Type B pancreatic cell (in vitro differentiated cells): ENCODE measurements at regions not wholly inside any gene's neighbourhood (a gene's known extent, or its start where the extent isn't known, plus 50 kb on each side); places are given as distances from the start of the nearest gene placed in this dataset.

Source experiments
- DNase-seq: peaks from one replicate; pipeline ENCODE4 v3.0.0; 2021; ENCODE audit warnings: mixed read lengths; ENCODE audit not compliant: unreplicated experiment; ENCODE audit errors: extremely low spot score
- H3K27ac Mint-ChIP-seq: 2 replicates; pipeline ENCODE4 v1.8.0; 2021; ENCODE audit warnings: mild to moderate bottlenecking, mixed read lengths
- H3K27me3 Mint-ChIP-seq: 2 replicates; pipeline ENCODE4 v1.8.0; 2021; ENCODE audit warnings: mixed read lengths
- H3K36me3 Mint-ChIP-seq: 2 replicates; pipeline ENCODE4 v1.8.0; 2021; ENCODE audit warnings: mixed read lengths
- H3K4me1 Mint-ChIP-seq: one replicate; pipeline ENCODE4 v1.8.0; 2021; ENCODE audit warnings: mixed read lengths; ENCODE audit not compliant: unreplicated experiment
- H3K4me3 Mint-ChIP-seq: 2 replicates; pipeline ENCODE4 v1.8.0; 2021; ENCODE audit warnings: mild to moderate bottlenecking, mixed read lengths
- H3K9me3 Mint-ChIP-seq: 2 replicates; pipeline ENCODE4 v1.8.0; 2021; ENCODE audit warnings: mixed read lengths
- TF ChIP-seq, protein P1 (sequence below): fragments of 200-600 bp; sonication (generic); conservative IDR thresholded peaks from 2 replicates; pipeline ENCODE4 v1.5.0; 2021; ENCODE audit warnings: antibody characterized with exemption, mild to moderate bottlenecking

DNA sequence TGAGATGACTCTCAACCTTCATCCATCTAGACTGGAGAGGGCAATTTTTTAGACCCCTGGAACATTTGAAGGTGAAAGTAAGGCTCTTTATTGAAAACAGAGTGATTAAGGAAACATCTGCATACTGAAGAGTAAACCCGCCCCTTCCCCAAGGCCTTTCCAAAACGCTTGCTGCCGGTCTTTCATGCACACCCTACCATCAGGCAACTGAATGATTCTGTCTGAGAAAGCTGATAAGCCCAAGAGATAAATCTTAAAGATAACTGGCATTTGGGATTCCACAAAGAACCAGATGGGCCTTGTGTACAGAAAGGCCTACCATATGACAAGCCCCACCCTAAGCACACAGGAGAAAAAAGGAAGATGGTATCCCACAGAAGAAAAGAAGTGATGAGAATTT is 54.4 kb upstream of the PIK3R1 start:
- Mint-ChIP-seq H3K4me1 (no peaks in the 10 kb centered on the region), H3K27ac (no peak overlapping the region), H3K9me3 (no peaks in the 10 kb centered on the region), H3K27me3 (no peaks in the 10 kb centered on the region), H3K36me3 (no peaks in the 10 kb centered on the region), H3K4me3 (no peak overlapping the region)
- TF ChIP-seq, protein P1, sequence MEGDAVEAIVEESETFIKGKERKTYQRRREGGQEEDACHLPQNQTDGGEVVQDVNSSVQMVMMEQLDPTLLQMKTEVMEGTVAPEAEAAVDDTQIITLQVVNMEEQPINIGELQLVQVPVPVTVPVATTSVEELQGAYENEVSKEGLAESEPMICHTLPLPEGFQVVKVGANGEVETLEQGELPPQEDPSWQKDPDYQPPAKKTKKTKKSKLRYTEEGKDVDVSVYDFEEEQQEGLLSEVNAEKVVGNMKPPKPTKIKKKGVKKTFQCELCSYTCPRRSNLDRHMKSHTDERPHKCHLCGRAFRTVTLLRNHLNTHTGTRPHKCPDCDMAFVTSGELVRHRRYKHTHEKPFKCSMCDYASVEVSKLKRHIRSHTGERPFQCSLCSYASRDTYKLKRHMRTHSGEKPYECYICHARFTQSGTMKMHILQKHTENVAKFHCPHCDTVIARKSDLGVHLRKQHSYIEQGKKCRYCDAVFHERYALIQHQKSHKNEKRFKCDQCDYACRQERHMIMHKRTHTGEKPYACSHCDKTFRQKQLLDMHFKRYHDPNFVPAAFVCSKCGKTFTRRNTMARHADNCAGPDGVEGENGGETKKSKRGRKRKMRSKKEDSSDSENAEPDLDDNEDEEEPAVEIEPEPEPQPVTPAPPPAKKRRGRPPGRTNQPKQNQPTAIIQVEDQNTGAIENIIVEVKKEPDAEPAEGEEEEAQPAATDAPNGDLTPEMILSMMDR: no peak
- DNase-seq: no peak

DNA sequence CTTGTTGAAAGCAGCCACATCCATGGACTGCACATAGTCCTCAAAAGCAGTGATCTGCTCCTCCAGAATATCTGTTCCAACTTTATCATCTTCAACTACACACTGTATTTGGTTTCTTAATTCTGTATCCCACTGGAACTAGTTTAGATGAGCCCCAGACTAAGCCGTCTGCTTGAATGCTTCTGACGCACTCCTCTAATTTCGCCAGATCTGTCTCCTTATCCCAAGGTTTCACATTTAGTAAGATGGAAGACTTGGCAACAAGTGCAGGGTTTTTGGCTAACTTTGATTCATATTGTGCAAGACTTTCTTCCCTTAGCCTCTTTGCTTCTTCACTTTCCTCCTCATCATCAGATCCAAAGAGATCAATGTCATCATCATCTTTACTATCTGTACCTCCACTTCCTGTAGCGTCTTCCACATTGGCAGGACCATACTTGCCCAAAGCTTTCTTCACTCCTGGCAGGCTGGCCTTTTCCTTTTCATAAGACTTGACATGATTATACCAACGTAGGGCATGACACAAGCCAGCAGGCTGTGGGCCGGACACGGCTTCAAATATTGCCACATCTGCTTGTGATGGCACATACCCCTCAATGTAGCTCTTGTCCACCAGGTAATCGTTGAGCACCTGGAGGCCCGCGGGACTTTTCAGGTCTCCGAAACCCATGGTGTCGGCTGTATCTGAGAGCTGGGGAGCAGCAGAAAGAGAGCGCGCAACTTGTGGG is 56.2 kb upstream of the PIK3R1 start:
- Mint-ChIP-seq H3K9me3 (no peaks in the 10 kb centered on the region), H3K4me1 (no peaks in the 10 kb centered on the region), H3K27ac (no peak overlapping the region), H3K27me3 (no peaks in the 10 kb centered on the region), H3K36me3 (no peaks in the 10 kb centered on the region), H3K4me3 (no peak overlapping the region)
- TF ChIP-seq, protein P1: no peak
- DNase-seq: no peak

DNA sequence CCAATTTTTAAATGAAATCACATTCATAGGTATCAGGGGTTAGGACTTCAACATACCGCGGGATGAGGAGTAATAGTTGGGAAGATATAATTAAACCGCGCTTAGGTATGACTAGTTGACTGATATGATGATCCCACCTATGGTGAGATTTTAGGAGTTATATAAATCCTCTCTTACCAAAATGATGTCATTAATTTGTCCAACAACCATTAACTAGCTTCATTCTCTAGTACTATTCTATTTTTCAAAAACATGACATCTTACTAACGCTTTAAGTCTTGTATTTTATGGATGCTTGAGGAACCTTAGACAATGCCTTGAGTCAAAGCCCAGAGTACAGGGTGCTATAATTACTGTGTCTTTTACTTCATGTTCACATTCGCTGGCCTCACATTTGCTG is 59.6 kb upstream of the PIK3R1 start:
- no peaks in the 10 kb centered on the region for H3K36me3 Mint-ChIP-seq
- H3K9me3 Mint-ChIP-seq: no peaks in the 10 kb centered on the region
- DNase-seq: no peak
- H3K4me3 Mint-ChIP-seq: no peak overlapping the region
- no peak overlapping the region for H3K27ac Mint-ChIP-seq
- no peaks in the 10 kb centered on the region for H3K27me3 Mint-ChIP-seq
- TF ChIP-seq, protein P1: no peak
- no peaks in the 10 kb centered on the region for H3K4me1 Mint-ChIP-seq

DNA sequence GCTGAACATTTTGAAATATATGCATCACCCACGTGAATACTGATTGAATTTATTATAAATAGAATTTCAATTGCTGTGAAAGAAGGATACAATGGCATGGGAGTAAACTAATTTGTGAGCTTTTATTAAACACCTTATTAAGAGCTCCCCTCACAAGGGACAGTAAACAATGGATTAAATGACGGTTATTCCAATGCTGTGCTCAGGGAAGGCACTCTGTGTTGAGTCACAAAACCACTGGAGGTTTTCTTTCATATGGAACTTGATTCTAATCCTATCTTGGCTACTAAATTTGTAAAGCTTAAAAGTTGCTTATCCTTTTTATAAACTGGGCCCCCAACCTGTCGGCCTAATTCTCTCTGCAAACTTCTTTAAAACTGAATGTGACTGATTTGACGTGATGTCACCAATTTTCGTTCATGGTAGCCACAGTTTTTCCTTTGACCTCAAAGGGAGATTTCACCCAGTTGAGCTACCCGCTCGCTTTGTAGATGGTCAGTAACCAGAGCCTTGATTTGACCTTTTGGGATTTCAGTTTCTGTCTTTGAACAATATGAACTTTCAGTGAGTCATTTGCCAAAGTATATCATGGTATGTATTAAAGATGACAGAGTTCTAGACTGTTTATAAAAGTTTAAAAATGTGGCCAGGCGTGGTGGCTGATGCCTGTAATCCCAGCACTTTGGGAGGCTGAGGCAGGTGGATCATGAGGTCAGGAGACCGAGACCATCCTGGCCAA is 61.3 kb upstream of the PIK3R1 start:
- H3K27ac Mint-ChIP-seq: no peak overlapping the region
- DNase-seq: no peak

DNA sequence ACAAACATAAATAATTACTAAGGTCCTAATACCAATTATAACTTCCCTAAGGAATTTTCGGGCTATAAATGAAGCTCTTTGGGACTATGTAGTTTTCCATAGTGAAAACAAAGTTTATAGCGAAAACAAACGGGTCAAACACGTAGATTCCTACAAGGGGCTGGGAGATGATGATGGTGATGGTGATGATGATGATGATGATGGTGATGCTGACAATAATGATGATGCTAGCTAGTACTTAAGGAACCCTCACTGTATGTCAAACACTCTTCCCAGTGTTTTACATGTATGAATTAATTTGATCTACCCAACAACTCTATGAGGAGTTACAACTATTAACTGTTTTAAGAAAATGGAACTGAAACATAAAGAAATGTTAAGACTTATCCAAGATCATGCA is 63.7 kb upstream of the PIK3R1 start:
- no peaks in the 10 kb centered on the region for H3K27me3 Mint-ChIP-seq

More for the DNA sequence above, 61.3 kb upstream of the PIK3R1 start:
- Mint-ChIP-seq H3K36me3 (no peaks in the 10 kb centered on the region), H3K4me3 (no peak overlapping the region), H3K27me3 (no peaks in the 10 kb centered on the region), H3K9me3 (no peaks in the 10 kb centered on the region), H3K4me1 (no peaks in the 10 kb centered on the region)
- TF ChIP-seq, protein P1: no peak

More for the DNA sequence above, 63.7 kb upstream of the PIK3R1 start:
- no peaks in the 10 kb centered on the region for H3K36me3 Mint-ChIP-seq
- no peak overlapping the region for H3K4me3 Mint-ChIP-seq
- DNase-seq: no peak
- TF ChIP-seq, protein P1: no peak
- no peaks in the 10 kb centered on the region for H3K9me3 Mint-ChIP-seq
- H3K27ac Mint-ChIP-seq: no peak overlapping the region
- H3K4me1 Mint-ChIP-seq: no peaks in the 10 kb centered on the region
